ENCODE measurements at regions not wholly inside any gene's neighbourhood (a gene's known extent, or its start where the extent isn't known, plus 50 kb on each side); places are given as distances from the start of the nearest gene placed in this dataset.

GRCh38 chr16:65658349-65658748, 536.5 kb upstream of the CDH11 start:
- DNase-seq, result peak; percentile 18

- no peak for DNase-seq
These were observed 535.7 kb upstream of the CDH11 start for GRCh38 chr16:65657556-65657955.

GRCh38 chr16:65657071-65657494, 535.2 kb upstream of the CDH11 start:
- no peak for DNase-seq

GRCh38 chr16:65655802-65656201, 533.9 kb upstream of the CDH11 start:
- no peak for DNase-seq

- DNase-seq, result no peak
These were observed 526.2 kb upstream of the CDH11 start for GRCh38 chr16:65648101-65648500.

- no peak for DNase-seq
These were observed 523.0 kb upstream of the CDH11 start for GRCh38 chr16:65644821-65645220.

- DNase-seq, result no peak
These were observed 520.0 kb upstream of the CDH11 start for GRCh38 chr16:65641762-65642289.

- no peak for DNase-seq
These were observed 519.3 kb upstream of the CDH11 start for GRCh38 chr16:65641049-65641761.

- no peak for DNase-seq
These were observed 513.0 kb upstream of the CDH11 start for GRCh38 chr16:65634833-65635232.

GRCh38 chr16:65634291-65634690, 512.4 kb upstream of the CDH11 start:
- no peak for DNase-seq

- no peak for DNase-seq
These were observed 502.8 kb upstream of the CDH11 start for GRCh38 chr16:65624666-65625065.

GRCh38 chr16:65624229-65624628, 502.4 kb upstream of the CDH11 start:
- DNase-seq, result no peak

GRCh38 chr16:65622871-65623270, 501.0 kb upstream of the CDH11 start:
- DNase-seq, result no peak

GRCh38 chr16:65622151-65622550, 500.3 kb upstream of the CDH11 start:
- DNase-seq, result no peak

GRCh38 chr16:65621640-65622039, 499.8 kb upstream of the CDH11 start:
- DNase-seq, result no peak

- DNase-seq, result no peak
These were observed 497.7 kb upstream of the CDH11 start for GRCh38 chr16:65619606-65620005.

GRCh38 chr16:65618931-65619330, 497.1 kb upstream of the CDH11 start:
- DNase-seq, result no peak

- DNase-seq, result no peak
These were observed 496.5 kb upstream of the CDH11 start for GRCh38 chr16:65618333-65618732.

- no peak for DNase-seq
These were observed 495.6 kb upstream of the CDH11 start for GRCh38 chr16:65617421-65617820.

- DNase-seq, result no peak
These were observed 486.6 kb upstream of the CDH11 start for GRCh38 chr16:65608455-65608854.

- no peak for DNase-seq
These were observed 482.9 kb upstream of the CDH11 start for GRCh38 chr16:65604771-65605170.

GRCh38 chr16:65601781-65602180, 479.9 kb upstream of the CDH11 start:
- DNase-seq, result no peak

- DNase-seq, result no peak
These were observed 478.8 kb upstream of the CDH11 start for GRCh38 chr16:65600629-65601028.

- DNase-seq, result no peak
These were observed 478.2 kb upstream of the CDH11 start for GRCh38 chr16:65600046-65600445.

- DNase-seq, result no peak
These were observed 476.8 kb upstream of the CDH11 start for GRCh38 chr16:65598621-65599020.

All from amniotic stem cell (primary cell).